GM18867 (cell line): ENCODE measurements at regions not wholly inside any gene's neighbourhood (a gene's known extent, or its start where the extent isn't known, plus 50 kb on each side); places are given as distances from the start of the nearest gene placed in this dataset.

Experiments used
- ATAC-seq: cut with Tn5 transposase; IDR thresholded peaks from one replicate; pipeline ENCODE4 v1.9.1; 2021; ENCODE audit warnings: mild to moderate bottlenecking, moderate library complexity; ENCODE audit not compliant: unreplicated experiment

- ATAC-seq, result peak; percentile 72
These were observed 62.8 kb downstream of the FAM9B start for GRCh38 chrX:8971116-8971515.

DNA sequence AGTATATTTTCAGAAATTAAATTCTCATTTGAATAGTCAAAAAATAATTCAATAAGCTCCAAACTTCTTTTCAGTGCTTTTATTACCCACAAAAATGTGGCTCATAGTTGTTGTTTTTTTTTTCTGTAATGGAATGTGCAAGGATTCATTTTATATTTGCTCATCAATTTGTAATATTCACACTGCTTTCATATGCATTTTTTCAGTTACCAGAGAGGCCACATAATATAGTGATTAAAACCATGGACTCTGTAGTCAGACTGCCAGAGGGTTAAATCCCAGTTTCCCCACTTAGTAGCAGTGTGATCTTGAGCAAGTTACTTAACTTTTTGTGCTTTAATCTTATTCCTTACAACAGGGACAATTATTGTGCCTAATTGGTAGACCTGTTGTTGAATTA is 64.5 kb downstream of the FAM9B start:
- no peak for ATAC-seq

GRCh38 chrX:8967461-8967860 is 66.5 kb downstream of the FAM9B start:
- no peak for ATAC-seq

GRCh38 chrX:8960957-8961468 is 72.9 kb downstream of the FAM9B start:
- ATAC-seq, result peak; percentile 61

- ATAC-seq, result no peak
These were observed 78.4 kb downstream of the FAM9B start for GRCh38 chrX:8955511-8955910.

DNA sequence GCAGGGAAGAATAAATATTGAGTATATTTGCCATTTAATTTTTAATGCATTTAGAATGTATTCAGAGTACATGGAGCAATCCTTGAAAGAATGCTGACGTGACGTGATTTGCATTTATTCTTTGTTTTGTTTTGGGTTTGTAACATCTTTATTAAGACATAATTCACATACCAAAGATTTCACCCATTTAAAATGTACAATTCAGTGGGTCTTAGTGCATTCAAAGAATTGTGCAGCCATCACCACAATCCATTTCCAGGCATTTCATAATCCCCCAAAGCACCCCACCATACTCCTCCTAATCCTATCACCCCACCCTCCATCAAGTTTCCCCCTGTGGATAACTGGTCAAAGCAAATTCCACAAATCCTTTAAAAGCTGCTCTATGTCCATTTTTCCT is 87.4 kb downstream of the FAM9B start:
- no peak for ATAC-seq

- no peak for ATAC-seq
These were observed 94.6 kb downstream of the FAM9B start for GRCh38 chrX:8939322-8939721.

DNA sequence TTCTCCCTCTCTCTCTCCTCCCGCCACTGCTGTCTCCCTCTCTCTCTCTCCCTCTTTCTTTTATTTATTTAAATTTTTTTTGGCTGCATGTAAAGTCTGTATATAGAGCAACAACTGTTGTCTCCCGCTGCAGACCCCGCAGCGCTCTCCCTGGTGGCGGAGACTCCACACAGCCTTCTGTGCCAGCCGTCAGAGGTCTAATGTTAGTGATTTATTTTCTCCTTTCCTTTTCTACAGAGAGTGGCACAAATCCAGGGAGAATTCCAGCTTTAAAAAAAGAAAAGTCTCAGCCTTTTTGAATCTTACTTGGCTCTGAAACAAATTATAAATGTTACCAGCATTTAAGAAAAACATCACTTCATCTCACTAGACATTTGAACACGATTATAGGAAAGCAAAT is 106.2 kb downstream of the FAM9B start:
- no peak for ATAC-seq

DNA sequence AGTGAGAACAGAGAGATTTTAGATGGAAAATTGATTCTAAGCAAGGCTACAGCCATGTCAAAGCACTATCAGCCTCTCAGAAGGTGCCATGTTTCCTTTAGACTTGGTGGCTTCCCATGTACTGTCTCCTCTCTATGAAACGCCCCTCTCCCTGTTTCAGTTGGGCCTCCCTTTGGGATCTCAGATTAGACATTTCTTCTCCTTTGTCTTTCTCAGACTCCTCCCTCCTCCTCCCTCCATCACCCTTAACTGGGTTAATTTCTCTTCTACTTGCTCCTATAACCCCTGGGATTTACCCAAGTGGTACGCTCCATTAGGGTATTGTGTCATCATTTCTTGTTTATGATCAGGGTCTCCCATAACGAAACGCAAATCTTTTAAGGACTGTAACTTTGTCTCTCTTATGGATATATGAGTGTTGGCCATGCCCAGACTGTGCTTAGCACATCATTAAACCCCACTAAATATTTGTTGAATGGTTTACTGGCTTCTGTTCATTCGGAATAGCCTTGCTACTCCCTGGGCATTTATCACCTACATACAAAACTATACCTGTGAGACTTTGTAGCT is 106.8 kb downstream of the FAM9B start:
- ATAC-seq, result no peak

- no peak for ATAC-seq
These were observed 112.3 kb downstream of the FAM9B start for GRCh38 chrX:8921615-8922014.

GRCh38 chrX:8919801-8920200 is 114.1 kb downstream of the FAM9B start:
- ATAC-seq, result no peak

DNA sequence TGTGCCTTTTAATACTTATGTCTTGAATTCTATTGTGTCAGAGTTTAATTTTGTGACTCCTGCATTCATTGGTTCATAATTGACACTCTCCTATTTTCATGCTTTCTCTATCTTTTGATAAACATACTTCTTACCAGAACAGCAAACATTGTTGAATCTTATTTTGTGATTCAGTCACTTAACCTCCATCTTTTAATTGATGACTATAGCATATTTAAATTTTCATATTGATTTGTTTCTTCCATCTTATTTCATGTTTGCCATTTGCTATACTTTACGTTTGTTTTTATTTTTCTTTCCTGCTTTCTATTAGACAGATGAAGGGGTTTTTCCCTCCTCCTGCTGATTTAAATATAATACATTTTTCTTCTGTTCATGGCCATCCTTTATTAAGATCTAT is 115.5 kb upstream of the FAM9A start:
- no peak for ATAC-seq

- no peak for ATAC-seq
These were observed 113.5 kb upstream of the FAM9A start for GRCh38 chrX:8914681-8915080.

- ATAC-seq, result no peak
These were observed 112.6 kb upstream of the FAM9A start for GRCh38 chrX:8913655-8914409.

- ATAC-seq, result no peak
These were observed 106.5 kb upstream of the FAM9A start for GRCh38 chrX:8907688-8908087.

- ATAC-seq, result no peak
These were observed 105.2 kb upstream of the FAM9A start for GRCh38 chrX:8906299-8906938.

GRCh38 chrX:8897259-8897658 is 96.1 kb upstream of the FAM9A start:
- ATAC-seq, result no peak

GRCh38 chrX:8890794-8891193 is 89.6 kb upstream of the FAM9A start:
- no peak for ATAC-seq

GRCh38 chrX:8887004-8887403 is 85.8 kb upstream of the FAM9A start:
- ATAC-seq, result no peak

- ATAC-seq, result peak; percentile 80
These were observed 78.6 kb upstream of the FAM9A start for GRCh38 chrX:8879750-8880149.

- no peak for ATAC-seq
These were observed 72.8 kb upstream of the FAM9A start for GRCh38 chrX:8873956-8874355.

DNA sequence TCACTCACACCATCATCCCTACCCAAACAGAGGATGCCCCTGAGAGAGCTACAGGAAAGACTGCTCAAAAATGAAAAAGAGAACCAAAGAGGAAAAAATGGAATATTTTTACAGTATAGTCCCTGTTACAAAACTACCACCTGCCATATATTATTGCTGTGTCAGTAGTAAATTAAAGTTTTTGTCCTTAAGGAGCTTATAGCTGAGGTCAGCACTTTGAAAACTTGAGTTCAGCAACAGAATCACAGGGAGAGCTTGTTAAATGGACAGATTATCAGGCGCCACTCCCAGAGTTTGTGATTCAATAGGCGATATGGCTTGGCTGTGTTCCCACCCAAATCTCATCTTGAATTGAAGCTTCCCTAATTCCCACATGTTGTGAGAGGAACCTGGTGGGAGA is 71.9 kb upstream of the FAM9A start:
- no peak for ATAC-seq
